ENCODE measurements at regions not wholly inside any gene's neighbourhood (a gene's known extent, or its start where the extent isn't known, plus 50 kb on each side); places are given as distances from the start of the nearest gene placed in this dataset.

DNA sequence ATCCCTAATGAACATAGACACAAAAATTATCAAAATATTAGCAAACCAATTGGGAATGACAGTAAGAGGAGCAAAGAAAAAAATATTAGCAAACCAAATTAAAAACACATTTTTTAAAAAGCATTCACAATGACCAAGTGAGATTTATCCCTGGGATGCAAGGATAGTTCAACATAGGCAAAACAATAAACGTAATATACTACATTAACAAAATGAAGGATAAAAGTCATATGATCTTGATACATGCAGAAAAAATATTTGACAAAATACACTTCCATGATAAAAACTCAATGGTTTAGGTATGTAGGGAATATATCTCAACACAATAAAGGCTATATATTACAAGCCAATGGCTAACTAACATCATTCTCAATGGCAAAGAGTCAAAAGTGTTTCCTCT is 83.3 kb downstream of the CRPPA start:
- Histone ChIP-seq H3K4me1 (ENCODE audit: insufficient read depth, poor library complexity, severe bottlenecking) (no peaks in the 10 kb centered on the region), H3K36me3 (ENCODE audit: low read depth) (no peaks in the 10 kb centered on the region), H3K4me3 (ENCODE audit: severe bottlenecking) (no peak overlapping the region), H3K27ac (ENCODE audit: poor library complexity, severe bottlenecking) (no peak overlapping the region), H3K27me3 (ENCODE audit: insufficient read depth, poor library complexity, severe bottlenecking) (no peaks in the 10 kb centered on the region), H3K9me3 (ENCODE audit: severe bottlenecking) (peaks cover 5% of the 10 kb centered on the region)
- ATAC-seq (ENCODE audit: low read depth) (no peak), DNase-seq (ENCODE audit: low spot score) (no peak)
- TF ChIP-seq, protein P1, sequence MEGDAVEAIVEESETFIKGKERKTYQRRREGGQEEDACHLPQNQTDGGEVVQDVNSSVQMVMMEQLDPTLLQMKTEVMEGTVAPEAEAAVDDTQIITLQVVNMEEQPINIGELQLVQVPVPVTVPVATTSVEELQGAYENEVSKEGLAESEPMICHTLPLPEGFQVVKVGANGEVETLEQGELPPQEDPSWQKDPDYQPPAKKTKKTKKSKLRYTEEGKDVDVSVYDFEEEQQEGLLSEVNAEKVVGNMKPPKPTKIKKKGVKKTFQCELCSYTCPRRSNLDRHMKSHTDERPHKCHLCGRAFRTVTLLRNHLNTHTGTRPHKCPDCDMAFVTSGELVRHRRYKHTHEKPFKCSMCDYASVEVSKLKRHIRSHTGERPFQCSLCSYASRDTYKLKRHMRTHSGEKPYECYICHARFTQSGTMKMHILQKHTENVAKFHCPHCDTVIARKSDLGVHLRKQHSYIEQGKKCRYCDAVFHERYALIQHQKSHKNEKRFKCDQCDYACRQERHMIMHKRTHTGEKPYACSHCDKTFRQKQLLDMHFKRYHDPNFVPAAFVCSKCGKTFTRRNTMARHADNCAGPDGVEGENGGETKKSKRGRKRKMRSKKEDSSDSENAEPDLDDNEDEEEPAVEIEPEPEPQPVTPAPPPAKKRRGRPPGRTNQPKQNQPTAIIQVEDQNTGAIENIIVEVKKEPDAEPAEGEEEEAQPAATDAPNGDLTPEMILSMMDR (IDR thresholded peaks at IDR 0.05; ENCODE audit: poor library complexity, severe bottlenecking), result no peak

DNA sequence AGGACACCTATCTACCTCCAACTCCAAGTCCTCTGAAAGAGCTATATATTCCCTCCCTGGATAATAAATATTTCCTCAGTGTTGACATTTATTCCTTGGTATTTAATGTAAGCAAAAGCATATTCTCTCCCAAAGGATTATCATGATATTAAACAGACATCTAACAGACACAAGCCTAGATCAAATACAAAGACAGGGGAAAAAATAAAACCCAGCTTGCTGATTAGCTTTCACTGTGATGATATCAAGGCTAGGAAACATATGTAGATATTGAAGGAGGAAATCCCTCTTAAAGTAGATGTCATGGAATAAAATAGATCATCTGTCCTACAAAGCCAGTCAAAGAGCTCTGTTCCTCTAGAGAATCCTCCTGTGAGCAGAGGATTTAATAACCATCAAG is 95.2 kb downstream of the CRPPA start:
- ATAC-seq (ENCODE audit: low read depth) (no peak), DNase-seq (ENCODE audit: low spot score) (no peak)
- Histone ChIP-seq H3K9me3 (ENCODE audit: severe bottlenecking) (no peaks in the 10 kb centered on the region), H3K27me3 (ENCODE audit: insufficient read depth, poor library complexity, severe bottlenecking) (no peaks in the 10 kb centered on the region), H3K4me1 (ENCODE audit: insufficient read depth, poor library complexity, severe bottlenecking) (no peaks in the 10 kb centered on the region), H3K4me3 (ENCODE audit: severe bottlenecking) (no peak overlapping the region), H3K36me3 (ENCODE audit: low read depth) (no peaks in the 10 kb centered on the region), H3K27ac (ENCODE audit: poor library complexity, severe bottlenecking) (no peak overlapping the region)
- TF ChIP-seq, protein P1 (IDR thresholded peaks at IDR 0.05; ENCODE audit: poor library complexity, severe bottlenecking), result no peak

DNA sequence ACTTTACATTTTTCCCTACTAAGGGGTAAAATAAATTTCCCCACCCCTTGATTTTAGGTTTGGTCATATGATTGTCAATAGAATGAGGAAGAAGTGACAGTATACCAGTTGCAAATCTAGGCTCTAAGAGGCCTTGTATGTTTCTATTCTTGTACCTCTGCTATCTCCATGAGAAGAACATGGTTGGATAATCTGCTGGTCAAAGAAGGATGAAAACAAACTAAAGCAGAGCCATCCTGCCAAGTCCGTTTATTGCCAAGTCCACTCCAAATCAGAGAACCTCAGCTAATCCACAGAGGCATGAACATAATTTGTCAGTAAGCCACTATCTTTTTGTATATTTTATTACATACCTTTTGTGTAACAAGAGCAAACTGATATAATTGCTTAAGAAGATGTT is 98.0 kb downstream of the CRPPA start:
- no peak for ATAC-seq (ENCODE audit: low read depth)
- H3K27me3 ChIP-seq (ENCODE audit: insufficient read depth, poor library complexity, severe bottlenecking), result no peaks in the 10 kb centered on the region
- TF ChIP-seq, protein P1 (IDR thresholded peaks at IDR 0.05; ENCODE audit: poor library complexity, severe bottlenecking), result no peak
- peaks cover 11% of the 10 kb centered on the region for H3K4me1 ChIP-seq (ENCODE audit: insufficient read depth, poor library complexity, severe bottlenecking)
- no peak for DNase-seq (ENCODE audit: low spot score)
- no peak overlapping the region for H3K27ac ChIP-seq (ENCODE audit: poor library complexity, severe bottlenecking)
- no peaks in the 10 kb centered on the region for H3K9me3 ChIP-seq (ENCODE audit: severe bottlenecking)
- no peak overlapping the region for H3K4me3 ChIP-seq (ENCODE audit: severe bottlenecking)
- H3K36me3 ChIP-seq (ENCODE audit: low read depth), result no peaks in the 10 kb centered on the region

DNA sequence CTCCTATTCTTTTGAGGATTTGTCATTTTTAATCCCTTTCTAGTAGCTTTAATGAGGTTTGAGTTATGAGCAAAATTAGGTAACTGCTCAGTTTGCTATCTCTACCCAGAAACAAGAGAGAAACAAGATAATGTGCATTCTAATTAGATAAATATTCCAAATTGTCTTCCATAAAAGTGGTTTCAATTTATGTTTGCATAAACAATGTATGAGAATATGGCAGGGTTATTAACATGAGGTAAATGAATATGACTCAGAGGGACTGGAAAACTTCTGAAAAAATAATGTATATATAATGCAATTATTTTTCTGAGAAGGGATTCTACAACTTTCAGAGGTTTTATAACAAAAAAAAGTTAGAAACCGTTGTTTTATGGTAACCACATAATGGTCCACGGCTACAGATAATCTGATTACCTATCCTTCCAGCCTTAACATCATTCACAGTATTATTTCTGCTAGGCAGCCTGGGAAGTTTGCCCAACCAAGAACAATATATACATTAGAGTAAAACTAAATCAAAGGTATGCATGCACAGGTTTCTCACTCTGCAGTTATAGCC is 101.2 kb downstream of the CRPPA start:
- TF ChIP-seq, protein P1 (IDR thresholded peaks at IDR 0.05; ENCODE audit: poor library complexity, severe bottlenecking), result no peak

More for the DNA sequence above, 101.2 kb downstream of the CRPPA start:
- H3K9me3 ChIP-seq (ENCODE audit: severe bottlenecking), result no peaks in the 10 kb centered on the region
- no peaks in the 10 kb centered on the region for H3K36me3 ChIP-seq (ENCODE audit: low read depth)
- ATAC-seq (ENCODE audit: low read depth) (no peak), DNase-seq (ENCODE audit: low spot score) (no peak)
- H3K4me3 ChIP-seq (ENCODE audit: severe bottlenecking), result no peak overlapping the region
- H3K27me3 ChIP-seq (ENCODE audit: insufficient read depth, poor library complexity, severe bottlenecking), result no peaks in the 10 kb centered on the region
- H3K4me1 ChIP-seq (ENCODE audit: insufficient read depth, poor library complexity, severe bottlenecking), result peaks cover 11% of the 10 kb centered on the region
- H3K27ac ChIP-seq (ENCODE audit: poor library complexity, severe bottlenecking), result no peak overlapping the region
